ENCODE measurements at regions not wholly inside any gene's neighbourhood (a gene's known extent, or its start where the extent isn't known, plus 50 kb on each side); places are given as distances from the start of the nearest gene placed in this dataset.

DNA sequence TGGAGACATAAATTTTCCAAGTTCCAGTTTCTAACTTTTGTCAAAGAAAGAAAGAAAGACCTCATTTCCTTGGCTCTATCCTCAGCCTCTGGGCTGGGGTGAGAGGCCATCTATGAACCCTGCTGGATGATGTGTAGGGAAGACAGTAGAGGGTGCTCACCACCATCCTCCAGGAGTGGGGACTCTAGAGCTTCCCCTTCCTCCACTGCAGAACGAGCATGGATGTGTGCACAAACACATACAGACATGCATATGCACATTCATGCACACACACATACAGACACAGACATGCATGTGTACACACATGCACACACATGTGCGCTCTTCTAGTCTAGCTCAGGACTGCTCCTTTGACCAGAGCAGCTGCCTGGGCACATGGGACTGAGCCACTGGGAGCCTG lies 565.8 kb downstream of the BUD13 start:
- TF ChIP-seq TEAD4 (IDR thresholded peaks at IDR 0.05) (no peak), EGR1 (IDR thresholded peaks at IDR 0.05) (no peak), ZBTB7A (IDR thresholded peaks at IDR 0.05; ENCODE audit: low read depth) (no peak), FOXM1 (IDR thresholded peaks at IDR 0.05; ENCODE audit: borderline replicate concordance, low read depth) (no peak), TCF12 (IDR thresholded peaks at IDR 0.05; ENCODE audit: low read depth) (no peak)
- TF ChIP-seq, protein P1, sequence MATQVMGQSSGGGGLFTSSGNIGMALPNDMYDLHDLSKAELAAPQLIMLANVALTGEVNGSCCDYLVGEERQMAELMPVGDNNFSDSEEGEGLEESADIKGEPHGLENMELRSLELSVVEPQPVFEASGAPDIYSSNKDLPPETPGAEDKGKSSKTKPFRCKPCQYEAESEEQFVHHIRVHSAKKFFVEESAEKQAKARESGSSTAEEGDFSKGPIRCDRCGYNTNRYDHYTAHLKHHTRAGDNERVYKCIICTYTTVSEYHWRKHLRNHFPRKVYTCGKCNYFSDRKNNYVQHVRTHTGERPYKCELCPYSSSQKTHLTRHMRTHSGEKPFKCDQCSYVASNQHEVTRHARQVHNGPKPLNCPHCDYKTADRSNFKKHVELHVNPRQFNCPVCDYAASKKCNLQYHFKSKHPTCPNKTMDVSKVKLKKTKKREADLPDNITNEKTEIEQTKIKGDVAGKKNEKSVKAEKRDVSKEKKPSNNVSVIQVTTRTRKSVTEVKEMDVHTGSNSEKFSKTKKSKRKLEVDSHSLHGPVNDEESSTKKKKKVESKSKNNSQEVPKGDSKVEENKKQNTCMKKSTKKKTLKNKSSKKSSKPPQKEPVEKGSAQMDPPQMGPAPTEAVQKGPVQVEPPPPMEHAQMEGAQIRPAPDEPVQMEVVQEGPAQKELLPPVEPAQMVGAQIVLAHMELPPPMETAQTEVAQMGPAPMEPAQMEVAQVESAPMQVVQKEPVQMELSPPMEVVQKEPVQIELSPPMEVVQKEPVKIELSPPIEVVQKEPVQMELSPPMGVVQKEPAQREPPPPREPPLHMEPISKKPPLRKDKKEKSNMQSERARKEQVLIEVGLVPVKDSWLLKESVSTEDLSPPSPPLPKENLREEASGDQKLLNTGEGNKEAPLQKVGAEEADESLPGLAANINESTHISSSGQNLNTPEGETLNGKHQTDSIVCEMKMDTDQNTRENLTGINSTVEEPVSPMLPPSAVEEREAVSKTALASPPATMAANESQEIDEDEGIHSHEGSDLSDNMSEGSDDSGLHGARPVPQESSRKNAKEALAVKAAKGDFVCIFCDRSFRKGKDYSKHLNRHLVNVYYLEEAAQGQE (IDR thresholded peaks at IDR 0.05; ENCODE audit: low read depth), result no peak

DNA sequence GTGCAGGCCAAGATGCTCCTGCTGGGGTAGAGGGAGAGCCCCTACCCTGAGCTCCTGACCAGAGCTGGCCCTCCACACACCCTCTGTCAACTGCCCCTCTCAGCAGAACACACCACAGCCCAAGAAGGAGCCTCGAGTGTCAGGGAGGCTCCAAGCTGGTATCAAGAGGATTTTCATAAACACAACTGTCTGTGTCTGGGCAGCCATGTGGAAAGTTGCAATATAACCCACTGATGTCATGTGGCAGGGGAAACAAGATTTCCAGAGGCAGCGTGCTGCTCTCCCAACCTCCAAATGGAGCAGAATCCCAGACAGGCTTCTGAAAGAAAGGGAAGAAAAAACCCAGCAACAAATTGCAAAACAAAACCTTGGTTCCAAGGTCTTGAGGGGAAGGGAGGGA lies 569.9 kb downstream of the BUD13 start:
- TF ChIP-seq, protein P2, sequence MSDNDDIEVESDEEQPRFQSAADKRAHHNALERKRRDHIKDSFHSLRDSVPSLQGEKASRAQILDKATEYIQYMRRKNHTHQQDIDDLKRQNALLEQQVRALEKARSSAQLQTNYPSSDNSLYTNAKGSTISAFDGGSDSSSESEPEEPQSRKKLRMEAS (IDR thresholded peaks at IDR 0.05), result no peak
- TF ChIP-seq TAF1 (IDR thresholded peaks at IDR 0.05; ENCODE audit: low read depth) (no peak), CEBPB (IDR thresholded peaks at IDR 0.05) (no peak)
- TF ChIP-seq, protein P1 (IDR thresholded peaks at IDR 0.05; ENCODE audit: low read depth), result no peak
- TF ChIP-seq, protein P3, sequence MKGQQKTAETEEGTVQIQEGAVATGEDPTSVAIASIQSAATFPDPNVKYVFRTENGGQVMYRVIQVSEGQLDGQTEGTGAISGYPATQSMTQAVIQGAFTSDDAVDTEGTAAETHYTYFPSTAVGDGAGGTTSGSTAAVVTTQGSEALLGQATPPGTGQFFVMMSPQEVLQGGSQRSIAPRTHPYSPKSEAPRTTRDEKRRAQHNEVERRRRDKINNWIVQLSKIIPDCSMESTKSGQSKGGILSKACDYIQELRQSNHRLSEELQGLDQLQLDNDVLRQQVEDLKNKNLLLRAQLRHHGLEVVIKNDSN (IDR thresholded peaks at IDR 0.05), result no peak

DNA sequence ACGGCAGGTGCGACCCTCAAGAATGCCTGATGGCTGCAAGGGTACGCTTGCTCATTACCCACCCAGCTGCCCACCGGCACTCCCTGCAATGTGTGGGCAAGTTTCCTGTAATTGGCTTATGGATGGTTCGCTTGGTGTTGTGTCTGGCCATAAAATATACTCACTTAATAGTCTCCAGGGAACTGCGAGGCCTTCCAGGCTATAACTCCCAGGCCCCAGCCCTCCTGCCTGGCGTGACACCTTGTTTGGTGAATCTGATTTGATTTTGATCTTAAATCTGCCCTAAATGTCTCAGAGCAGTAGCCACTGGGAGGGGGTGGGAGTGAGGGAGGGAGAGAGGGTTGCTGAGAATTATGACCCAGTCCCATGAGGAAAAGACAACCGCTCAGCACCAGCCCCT lies 572.2 kb downstream of the BUD13 start:
- TF ChIP-seq TEAD4 (IDR thresholded peaks at IDR 0.05) (no peak), EGR1 (IDR thresholded peaks at IDR 0.05) (no peak), CEBPB (IDR thresholded peaks at IDR 0.05) (no peak), TCF12 (IDR thresholded peaks at IDR 0.05; ENCODE audit: low read depth) (no peak), TAF1 (IDR thresholded peaks at IDR 0.05; ENCODE audit: low read depth) (no peak), RAD21 (IDR thresholded peaks at IDR 0.05; ENCODE audit: low read depth) (no peak)
- TF ChIP-seq, protein P3 (IDR thresholded peaks at IDR 0.05), result no peak
- TF ChIP-seq, protein P2 (IDR thresholded peaks at IDR 0.05), result no peak
- TF ChIP-seq, protein P1 (IDR thresholded peaks at IDR 0.05; ENCODE audit: low read depth), result no peak

DNA sequence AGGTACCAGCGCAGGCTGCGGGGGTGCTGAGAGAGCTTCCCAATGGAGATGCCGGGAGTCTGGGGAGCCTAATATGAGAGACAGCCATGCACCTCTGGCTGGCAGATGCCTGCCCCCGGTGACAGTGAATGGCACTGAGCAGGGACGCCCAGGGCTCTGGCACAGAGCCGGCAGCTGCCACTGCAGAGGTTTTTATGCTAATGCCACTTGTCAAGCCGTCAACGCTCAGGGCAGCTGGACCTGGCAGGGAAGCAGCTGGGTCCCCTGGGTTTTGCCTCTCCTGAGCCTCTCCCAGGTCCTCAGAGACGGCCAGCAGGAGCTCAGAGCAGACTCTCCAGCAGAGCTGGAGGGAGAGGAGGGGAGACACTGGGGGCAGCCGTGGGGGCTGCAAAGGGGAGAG lies 573.6 kb downstream of the BUD13 start:
- TF ChIP-seq, protein P3 (IDR thresholded peaks at IDR 0.05), result no peak
- TF ChIP-seq EGR1 (IDR thresholded peaks at IDR 0.05), result no peak
- TF ChIP-seq NFIC (IDR thresholded peaks at IDR 0.05), result no peak
- no peak for TF ChIP-seq YY1 (IDR thresholded peaks at IDR 0.05; ENCODE audit: low read depth)
- no peak for TF ChIP-seq CREB1 (IDR thresholded peaks at IDR 0.05; ENCODE audit: low read depth)
- no peak for TF ChIP-seq CEBPB (IDR thresholded peaks at IDR 0.05)
- no peak for TF ChIP-seq RAD21 (IDR thresholded peaks at IDR 0.05; ENCODE audit: low read depth)
- no peak for TF ChIP-seq TAF1 (IDR thresholded peaks at IDR 0.05; ENCODE audit: low read depth)
- no peak for TF ChIP-seq EP300 (IDR thresholded peaks at IDR 0.05; ENCODE audit: borderline replicate concordance)
- no peak for TF ChIP-seq FOXM1 (IDR thresholded peaks at IDR 0.05; ENCODE audit: borderline replicate concordance, low read depth)
- no peak for TF ChIP-seq ZBTB7A (IDR thresholded peaks at IDR 0.05; ENCODE audit: low read depth)
- no peak for TF ChIP-seq TCF12 (IDR thresholded peaks at IDR 0.05; ENCODE audit: low read depth)
- TF ChIP-seq, protein P1 (IDR thresholded peaks at IDR 0.05; ENCODE audit: low read depth), result no peak
- TF ChIP-seq, protein P2 (IDR thresholded peaks at IDR 0.05), result no peak

All from Ishikawa (cell line).